HepG2 (cell line): ENCODE measurements at regions not wholly inside any gene's neighbourhood (a gene's known extent, or its start where the extent isn't known, plus 50 kb on each side); places are given as distances from the start of the nearest gene placed in this dataset.

ENCODE experiments used
- ATAC-seq: fragments of 200-7000 bp; cut with Tn5 transposase; 3 replicates; pipeline ENCODE4 v1.9.1; 2020; ENCODE audit warnings: mild to moderate bottlenecking, moderate library complexity
- BruUV-seq: library from RNA; stranded (reverse); fragments of 400-500 nt; replicated peaks from 2 replicates; lab custom pipeline; 2021; lab: Mats Ljungman, UMichigan
- CTCF ChIA-PET: fragments of 300-600 bp; formaldehyde crosslinking; extraction: SDS; loops from one replicate; lab custom pipeline; 2021; ENCODE audit warnings: low total read pairs, inconsistent platforms, low intra/inter-chr PET ratio; lab: Yijun Ruan, JAX
- POLR2A ChIA-PET: fragments of 350-600 bp; sonication (Branson Sonifier 250); formaldehyde crosslinking; loops from one replicate; lab custom pipeline; 2020; ENCODE audit warnings: antibody characterized with exemption, inconsistent platforms; lab: Yijun Ruan, JAX
- DNase-seq: peaks from one replicate; pipeline ENCODE4 v3.0.0-alpha.2; 2015; ENCODE audit warnings: low spot score
- FAIRE-seq: peaks from 3 replicates; lab custom pipeline; 2011; peaks lifted over from hg19 to GRCh38; lab: Jason Lieb, UNC
- H2AFZ ChIP-seq: one replicate; pipeline ENCODE4 v1.6.1; 2011; ENCODE audit warnings: low read length, inconsistent platforms
- H3K27ac ChIP-seq: fragments of 300-600 bp; 3 replicates; pipeline ENCODE4 v1.8.0; 2011; ENCODE audit warnings: mixed run types, mild to moderate bottlenecking, mixed read lengths, low read length, inconsistent platforms; ENCODE audit not compliant: insufficient read depth; ENCODE audit errors: extremely low read length
- H3K27me3 ChIP-seq, 2 experiments: fragments of 200-600 bp in 1 of 2; 2 replicates in 1 of 2; 3 replicates in 1 of 2; pipeline versions ENCODE4 v1.6.0 to v1.8.0; 2011; ENCODE audit warnings: low read length in 2 of 2, mild to moderate bottlenecking in 2 of 2, moderate library complexity in 2 of 2, inconsistent platforms in 1 of 2; ENCODE audit not compliant: insufficient read depth in 2 of 2, control insufficient read depth in 1 of 2
- H3K36me3 ChIP-seq, 2 experiments: fragments of 200-600 bp in 1 of 2; replicated peaks in 1 of 2; 2 replicates in 1 of 2; 3 replicates in 1 of 2; pipeline versions ENCODE4 v1.5.1 to v1.8.0; 2011; ENCODE audit warnings: low read length in 2 of 2, inconsistent platforms in 1 of 2; ENCODE audit not compliant: insufficient read depth in 2 of 2, control insufficient read depth in 1 of 2
- H3K4me1 ChIP-seq: 2 replicates; pipeline ENCODE4 v1.5.1; 2012; ENCODE audit warnings: low read length, inconsistent platforms; ENCODE audit not compliant: insufficient read depth
- H3K4me2 ChIP-seq: 2 replicates; pipeline ENCODE4 v1.6.0; 2011; ENCODE audit warnings: low read depth, low read length, inconsistent platforms
- H3K4me3 ChIP-seq, 3 experiments: fragments of 200-600 bp in 1 of 3; sonication (generic), shearing (Covaris generic) in 1 of 3; replicated peaks in 1 of 3; 2 replicates each; pipeline ENCODE4 v1.5.1; 2011 to 2016; ENCODE audit warnings: low read length in 3 of 3, inconsistent platforms in 2 of 3, low read depth in 2 of 3, mild to moderate bottlenecking in 2 of 3, control low read depth in 1 of 3, mixed read lengths in 1 of 3; ENCODE audit not compliant: insufficient read depth in 1 of 3
- H3K79me2 ChIP-seq: one replicate; pipeline ENCODE4 v1.6.1; 2011; ENCODE audit warnings: low read length, inconsistent platforms; ENCODE audit not compliant: insufficient read depth
- H3K9ac ChIP-seq: 2 replicates; pipeline ENCODE4 v1.6.0; 2011; ENCODE audit warnings: mild to moderate bottlenecking, low read depth, low read length, inconsistent platforms; ENCODE audit not compliant: insufficient read depth
- H3K9me3 ChIP-seq: 2 replicates; pipeline ENCODE4 v1.5.1; 2012; ENCODE audit warnings: mild to moderate bottlenecking, low read length
- H4K20me1 ChIP-seq: 2 replicates; pipeline ENCODE4 v1.6.0; 2011; ENCODE audit warnings: inconsistent platforms, mild to moderate bottlenecking, low read length, moderate library complexity; ENCODE audit not compliant: insufficient read depth
- DNMT3B ChIP-seq: conservative IDR thresholded peaks from 2 replicates; pipeline ENCODE4 v1.6.1; 2016; ENCODE audit warnings: missing biosample characterization, control low read depth
- EEA1 ChIP-seq: sonication (generic); formaldehyde crosslinking; IDR thresholded peaks from 2 replicates; pipeline ENCODE4 v1.5.1; 2020; ENCODE audit warnings: mild to moderate bottlenecking, missing genetic modification reagents, borderline replicate concordance
- GABPA ChIP-seq, 2 experiments: IDR thresholded peaks; 2 replicates each; pipeline ENCODE4 v1.6.1; 2011 to 2016; ENCODE audit warnings: low read depth in 2 of 2, low read length in 1 of 2, missing biosample characterization in 1 of 2, missing genetic modification characterization in 1 of 2
- GABPB1 ChIP-seq: IDR thresholded peaks from 2 replicates; pipeline ENCODE4 v1.6.1; 2016; ENCODE audit warnings: mild to moderate bottlenecking, missing genetic modification reagents, moderate library complexity, missing compliant biosample characterization
- RNF2 ChIP-seq: fragments of 450-650 bp; conservative IDR thresholded peaks from 2 replicates; pipeline ENCODE4 v1.6.1; 2016; ENCODE audit warnings: low read depth
- STAG1 ChIP-seq: sonication (generic); formaldehyde crosslinking; IDR thresholded peaks from 2 replicates; pipeline ENCODE4 v1.4.0; 2020; ENCODE audit warnings: missing genetic modification reagents
- TEAD3 ChIP-seq: optimal IDR thresholded peaks from 2 replicates; pipeline ENCODE3; 2016; ENCODE audit warnings: borderline replicate concordance
- ZBTB46 ChIP-seq: sonication (generic); formaldehyde crosslinking; IDR thresholded peaks from 2 replicates; pipeline ENCODE4 v1.4.0; 2020; ENCODE audit warnings: mild to moderate bottlenecking, missing genetic modification reagents, borderline replicate concordance
- ZNF331 ChIP-seq: sonication (generic); formaldehyde crosslinking; IDR thresholded peaks from 2 replicates; pipeline ENCODE4 v1.4.0; 2020; ENCODE audit warnings: missing genetic modification reagents
- ZNF333 ChIP-seq: sonication (generic); formaldehyde crosslinking; IDR thresholded peaks from 2 replicates; pipeline ENCODE4 v1.4.0; 2020; ENCODE audit warnings: mild to moderate bottlenecking, missing genetic modification reagents, borderline replicate concordance
- ZNF343 ChIP-seq: sonication (generic); formaldehyde crosslinking; IDR thresholded peaks from 2 replicates; pipeline ENCODE4 v1.4.0; 2020; ENCODE audit warnings: mild to moderate bottlenecking, missing genetic modification reagents
- ZNF547 ChIP-seq: sonication (generic); formaldehyde crosslinking; IDR thresholded peaks from 2 replicates; pipeline ENCODE4 v1.5.1; 2020; ENCODE audit warnings: mild to moderate bottlenecking, missing genetic modification reagents
- ZSCAN22 ChIP-seq: sonication (generic); formaldehyde crosslinking; IDR thresholded peaks from 2 replicates; pipeline ENCODE4 v1.4.0; 2020; ENCODE audit warnings: mild to moderate bottlenecking, missing genetic modification reagents
- ZSCAN5A ChIP-seq: sonication (generic); formaldehyde crosslinking; IDR thresholded peaks from 2 replicates; pipeline ENCODE4 v1.8.0; 2022; ENCODE audit warnings: mild to moderate bottlenecking, missing genetic modification reagents, borderline replicate concordance
- WGBS: methylation state at CpG from one replicate; pipeline ENCODE4 v1.1.6; 2017; ENCODE audit warnings: low lambda C conversion rate; 5-methylcytosine and 5-hydroxymethylcytosine counted together
- in situ Hi-C: cut with HindIII; loops from 2 replicates; pipeline ENCODE4 v1.10.0; 2017; ENCODE audit warnings: low pct_unique_long_range_greater_than_20kb; ENCODE audit not compliant: extremely low pct_ligation_motif_present
- intact Hi-C: fragments of 100-400 bp; cut with micrococcal nuclease; formaldehyde crosslinking; loops from one replicate; pipeline ENCODE4 v1.10.0; 2022; ENCODE audit not compliant: unreplicated experiment
- TF ChIP-seq, protein P1 (sequence below): sonication (generic); formaldehyde crosslinking; IDR thresholded peaks from 2 replicates; pipeline ENCODE4 v1.9.0; 2021; ENCODE audit warnings: missing genetic modification reagents, borderline replicate concordance
- TF ChIP-seq, protein P2 (sequence below): sonication (generic); formaldehyde crosslinking; IDR thresholded peaks from 2 replicates; pipeline ENCODE4 v1.4.0; 2020; ENCODE audit warnings: missing genetic modification reagents

GRCh38 chr12:90077756-90078155 lies 369.1 kb upstream of the ATP2B1 start:
- BruUV-seq, result no TSS peak
- H3K9me3 ChIP-seq, result no peaks in the 10 kb centered on the region
- H3K9ac ChIP-seq, result no peak overlapping the region
- no peak overlapping the region for H3K4me2 ChIP-seq
- no peaks in the 10 kb centered on the region for H3K79me2 ChIP-seq
- FAIRE-seq (no peak), DNase-seq (no peak), ATAC-seq (no peak)
- H4K20me1 ChIP-seq, result no peaks in the 10 kb centered on the region
- H3K36me3 ChIP-seq, result no peaks in the 10 kb centered on the region
- H3K4me1 ChIP-seq, result no peaks in the 10 kb centered on the region
- no peak overlapping the region for H3K27ac ChIP-seq
- 10% methylated on average over 4 of the region's 4 CpGs for WGBS
- intact Hi-C loops, result no loop called here
- no peak overlapping the region for H3K4me3 ChIP-seq
- in situ Hi-C loops, result no loop called here
- no peak for TF ChIP-seq ZNF547
- no peak for TF ChIP-seq GABPA (IDR thresholded peaks at IDR 0.05; ENCODE audit: low read depth, low read length)
- TF ChIP-seq GABPA (CRISPR knock-in tag; IDR thresholded peaks at IDR 0.05; ENCODE audit: low read depth), result no peak
- no peak for TF ChIP-seq ZNF331 (CRISPR knock-in tag)
- no peak for TF ChIP-seq GABPB1 (CRISPR knock-in tag)
- no peak for TF ChIP-seq RNF2
- TF ChIP-seq ZNF333 (CRISPR knock-in tag), result no peak
- TF ChIP-seq STAG1 (CRISPR knock-in tag), result no peak
- TF ChIP-seq, protein P1, sequence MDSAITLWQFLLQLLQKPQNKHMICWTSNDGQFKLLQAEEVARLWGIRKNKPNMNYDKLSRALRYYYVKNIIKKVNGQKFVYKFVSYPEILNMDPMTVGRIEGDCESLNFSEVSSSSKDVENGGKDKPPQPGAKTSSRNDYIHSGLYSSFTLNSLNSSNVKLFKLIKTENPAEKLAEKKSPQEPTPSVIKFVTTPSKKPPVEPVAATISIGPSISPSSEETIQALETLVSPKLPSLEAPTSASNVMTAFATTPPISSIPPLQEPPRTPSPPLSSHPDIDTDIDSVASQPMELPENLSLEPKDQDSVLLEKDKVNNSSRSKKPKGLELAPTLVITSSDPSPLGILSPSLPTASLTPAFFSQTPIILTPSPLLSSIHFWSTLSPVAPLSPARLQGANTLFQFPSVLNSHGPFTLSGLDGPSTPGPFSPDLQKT (CRISPR knock-in tag), result no peak
- no peak for TF ChIP-seq TEAD3 (CRISPR knock-in tag)
- no peak for TF ChIP-seq ZBTB46 (CRISPR knock-in tag)
- no peak for TF ChIP-seq ZNF343 (CRISPR knock-in tag)
- TF ChIP-seq DNMT3B (CRISPR knock-in tag), result no peak
- no peak for TF ChIP-seq ZSCAN5A
- TF ChIP-seq, protein P2, sequence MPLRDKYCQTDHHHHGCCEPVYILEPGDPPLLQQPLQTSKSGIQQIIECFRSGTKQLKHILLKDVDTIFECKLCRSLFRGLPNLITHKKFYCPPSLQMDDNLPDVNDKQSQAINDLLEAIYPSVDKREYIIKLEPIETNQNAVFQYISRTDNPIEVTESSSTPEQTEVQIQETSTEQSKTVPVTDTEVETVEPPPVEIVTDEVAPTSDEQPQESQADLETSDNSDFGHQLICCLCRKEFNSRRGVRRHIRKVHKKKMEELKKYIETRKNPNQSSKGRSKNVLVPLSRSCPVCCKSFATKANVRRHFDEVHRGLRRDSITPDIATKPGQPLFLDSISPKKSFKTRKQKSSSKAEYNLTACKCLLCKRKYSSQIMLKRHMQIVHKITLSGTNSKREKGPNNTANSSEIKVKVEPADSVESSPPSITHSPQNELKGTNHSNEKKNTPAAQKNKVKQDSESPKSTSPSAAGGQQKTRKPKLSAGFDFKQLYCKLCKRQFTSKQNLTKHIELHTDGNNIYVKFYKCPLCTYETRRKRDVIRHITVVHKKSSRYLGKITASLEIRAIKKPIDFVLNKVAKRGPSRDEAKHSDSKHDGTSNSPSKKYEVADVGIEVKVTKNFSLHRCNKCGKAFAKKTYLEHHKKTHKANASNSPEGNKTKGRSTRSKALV, result no peak
- no peak for TF ChIP-seq EEA1 (CRISPR knock-in tag)
- no peak for TF ChIP-seq ZSCAN22 (CRISPR knock-in tag)
- CTCF ChIA-PET, result no interaction called here
- no peak overlapping the region for H2AFZ ChIP-seq
- H3K27me3 ChIP-seq, result no peaks in the 10 kb centered on the region
- POLR2A ChIA-PET, result no interaction called here
